GM12878 (cell line): ENCODE measurements at regions not wholly inside any gene's neighbourhood (a gene's known extent, or its start where the extent isn't known, plus 50 kb on each side); places are given as distances from the start of the nearest gene placed in this dataset.

ENCODE experiments used
- ATAC-seq: fragments of 200-7000 bp; cut with Tn5 transposase; 3 replicates; pipeline ENCODE4 v1.9.1; 2020; ENCODE audit warnings: mild to moderate bottlenecking, moderate library complexity
- BruUV-seq: library from RNA; stranded (reverse); fragments of 400-500 nt; replicated peaks from 2 replicates; lab custom pipeline; 2021; lab: Mats Ljungman, UMichigan
- CTCF ChIA-PET: fragments of 300-600 bp; sonication (Branson Sonifier 250); formaldehyde crosslinking; extraction: SDS; loops from one replicate; lab custom pipeline; 2021; ENCODE audit warnings: inconsistent platforms; lab: Yijun Ruan, JAX
- POLR2A ChIA-PET: fragments of 350-600 bp; formaldehyde crosslinking; extraction: SDS; loops from one replicate; lab custom pipeline; 2021; ENCODE audit warnings: inconsistent platforms; lab: Charles Lee
- RAD21 ChIA-PET: fragments of 300-600 bp; sonication (Branson Sonifier 250); formaldehyde crosslinking; loops from one replicate; lab custom pipeline; 2023; ENCODE audit warnings: antibody characterized with exemption; ENCODE audit not compliant: unreplicated experiment; lab: Charles Lee
- SMC1A ChIA-PET: fragments of 300-600 bp; sonication (Branson Sonifier 250); formaldehyde crosslinking; loops from one replicate; lab custom pipeline; 2023; ENCODE audit not compliant: unreplicated experiment, uncharacterized antibody; lab: Charles Lee
- DNase-seq: peaks from one replicate; pipeline ENCODE4 v3.0.0-alpha.2; 2011; ENCODE audit warnings: low read depth, low spot score
- FAIRE-seq: peaks from 3 replicates; lab custom pipeline; 2011; peaks lifted over from hg19 to GRCh38; lab: Jason Lieb, UNC
- H2AFZ ChIP-seq: 2 replicates; pipeline ENCODE4 v1.6.0; 2011; ENCODE audit warnings: low read depth, low read length, control low read depth; ENCODE audit not compliant: control insufficient read depth
- H3K27ac ChIP-seq: 2 replicates; pipeline ENCODE4 v1.5.1; 2011; ENCODE audit warnings: control low read depth; ENCODE audit not compliant: control insufficient read depth, insufficient read depth
- H3K27me3 ChIP-seq, 2 experiments: replicated peaks in 1 of 2; 2 replicates each; pipeline versions ENCODE4 v1.6.0 to v1.6.1; 2011; ENCODE audit warnings: low read length in 1 of 2; ENCODE audit not compliant: control insufficient read depth in 2 of 2, insufficient read depth in 2 of 2
- H3K36me3 ChIP-seq, 2 experiments: 2 replicates each; pipeline ENCODE4 v1.5.1; 2011; ENCODE audit warnings: low read length in 1 of 2; ENCODE audit not compliant: control insufficient read depth in 2 of 2, insufficient read depth in 2 of 2
- H3K4me1 ChIP-seq: 2 replicates; pipeline ENCODE4 v1.6.1; 2011; ENCODE audit warnings: mild to moderate bottlenecking, low read length, moderate library complexity, mixed read lengths; ENCODE audit not compliant: control insufficient read depth, insufficient read depth
- H3K4me2 ChIP-seq: 2 replicates; pipeline ENCODE4 v1.6.0; 2011; ENCODE audit warnings: control low read depth; ENCODE audit not compliant: control insufficient read depth, insufficient read depth
- H3K4me3 ChIP-seq: fragments of 200-600 bp; sonication (generic); 2 replicates; pipeline ENCODE4 v1.5.1; 2016
- H3K79me2 ChIP-seq: 2 replicates; pipeline ENCODE4 v1.6.0; 2011; ENCODE audit warnings: low read length; ENCODE audit not compliant: control insufficient read depth, insufficient read depth
- H3K9ac ChIP-seq: 2 replicates; pipeline ENCODE4 v1.8.0; 2011; ENCODE audit warnings: low read length, control low read depth, mixed read lengths; ENCODE audit not compliant: control insufficient read depth, insufficient read depth
- H3K9me3 ChIP-seq: replicated peaks from 3 replicates; pipeline ENCODE4 v1.5.1; 2011; ENCODE audit warnings: mild to moderate bottlenecking, low read length; ENCODE audit not compliant: control insufficient read depth, insufficient read depth
- H4K20me1 ChIP-seq: 2 replicates; pipeline ENCODE4 v1.6.0; 2011; ENCODE audit not compliant: control insufficient read depth, insufficient read depth
- BACH1 ChIP-seq: fragments of 450-650 bp; IDR thresholded peaks from 2 replicates; pipeline ENCODE4 v1.6.1; 2017; ENCODE audit warnings: mild to moderate bottlenecking, borderline replicate concordance
- JUND ChIP-seq: IDR thresholded peaks from 2 replicates; pipeline ENCODE4 v1.6.1; 2012; ENCODE audit warnings: low read depth, mild to moderate bottlenecking, low read length, improper control_type of control experiment, moderate library complexity
- MTA2 ChIP-seq: fragments of 450-650 bp; IDR thresholded peaks from 2 replicates; pipeline ENCODE4 v1.6.1; 2016; ENCODE audit warnings: low read depth, mild to moderate bottlenecking, moderate library complexity
- PAX8 ChIP-seq: fragments of 450-650 bp; IDR thresholded peaks from 2 replicates; pipeline ENCODE4 v1.6.1; 2017; ENCODE audit warnings: mild to moderate bottlenecking, moderate library complexity
- ZBTB33 ChIP-seq: fragments of 450-650 bp; IDR thresholded peaks from 2 replicates; pipeline ENCODE4 v1.6.1; 2017; ENCODE audit warnings: mild to moderate bottlenecking
- WGBS: methylation state at CpG from one replicate; pipeline ENCODE4 v1.1.6; 2016; ENCODE audit warnings: low lambda C conversion rate; ENCODE audit not compliant: insufficient replicate concordance, insufficient coverage; ENCODE audit errors: missing lambda C conversion rate; 5-methylcytosine and 5-hydroxymethylcytosine counted together
- in situ Hi-C: fragments of 300-500 bp; cut with MboI; formaldehyde crosslinking; loops from 9 replicates; pipeline ENCODE4 v1.14.3; 2018; ENCODE audit warnings: mixed read lengths
- intact Hi-C: fragments of 100-400 bp; cut with micrococcal nuclease; formaldehyde crosslinking; loops from one replicate; pipeline ENCODE4 v1.14.2; 2022; ENCODE audit not compliant: unreplicated experiment
- TF ChIP-seq, protein P1 (sequence below): fragments of 450-650 bp; IDR thresholded peaks from 2 replicates; pipeline ENCODE4 v1.6.1; 2014; ENCODE audit warnings: mild to moderate bottlenecking

GRCh38 chr15:88725305-88726210, 77.7 kb upstream of the ACAN start:
- Histone ChIP-seq H3K4me1 (no peaks in the 10 kb centered on the region; the same call in 1 of the 2 replicates), H3K27me3 (peaks cover 0 to 3% of the 10 kb centered on the region in 2 experiments; a peak in 1 of 4 replicates), H3K36me3 (no peaks in the 10 kb centered on the region), H3K4me3 (no peak overlapping the region), H3K9ac (no peak overlapping the region), H3K4me2 (no peak overlapping the region), H3K79me2 (no peaks in the 10 kb centered on the region), H3K9me3 (no peaks in the 10 kb centered on the region), H4K20me1 (no peaks in the 10 kb centered on the region), H2AFZ (no peak overlapping the region), H3K27ac (no peak overlapping the region)
- 0% methylated on average over 6 of the region's 6 CpGs for WGBS
- no peak for ATAC-seq
- FAIRE-seq = no peak
- in situ Hi-C loops = no loop called here
- no peak for DNase-seq
- ChIA-PET SMC1A (no interaction called here), RAD21 (no interaction called here), CTCF (no interaction called here), POLR2A (no interaction called here)
- BruUV-seq = no TSS peak
- TF ChIP-seq ZBTB33 (no peak), MTA2 (no peak), PAX8 (no peak), JUND (no peak), BACH1 (no peak)
- TF ChIP-seq, protein P1, sequence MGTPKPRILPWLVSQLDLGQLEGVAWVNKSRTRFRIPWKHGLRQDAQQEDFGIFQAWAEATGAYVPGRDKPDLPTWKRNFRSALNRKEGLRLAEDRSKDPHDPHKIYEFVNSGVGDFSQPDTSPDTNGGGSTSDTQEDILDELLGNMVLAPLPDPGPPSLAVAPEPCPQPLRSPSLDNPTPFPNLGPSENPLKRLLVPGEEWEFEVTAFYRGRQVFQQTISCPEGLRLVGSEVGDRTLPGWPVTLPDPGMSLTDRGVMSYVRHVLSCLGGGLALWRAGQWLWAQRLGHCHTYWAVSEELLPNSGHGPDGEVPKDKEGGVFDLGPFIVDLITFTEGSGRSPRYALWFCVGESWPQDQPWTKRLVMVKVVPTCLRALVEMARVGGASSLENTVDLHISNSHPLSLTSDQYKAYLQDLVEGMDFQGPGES = no peak
- intact Hi-C loops = no loop called here
